Upper lobe of left lung (tissue), 6 donors: ENCODE measurements at regions not wholly inside any gene's neighbourhood (a gene's known extent, or its start where the extent isn't known, plus 50 kb on each side); places are given as distances from the start of the nearest gene placed in this dataset.

Experiments
- ATAC-seq, 2 donors: fragments of 200-7000 bp; cut with Tn5 transposase; one replicate each; pipeline ENCODE4 v1.9.1; 2022; ENCODE audit warnings: mild to moderate bottlenecking in 2 of 2, moderate library complexity in 2 of 2; ENCODE audit not compliant: low FRiP score in 2 of 2
- DNase-seq, 2 donors: peaks; one replicate each; pipeline ENCODE4 v3.0.0-alpha.2; 2019 to 2020
- H3K27ac ChIP-seq, 4 donors: fragments of 200-600 bp; sonication (generic); one replicate each; pipeline ENCODE4 v1.5.1; 2016 to 2019
- H3K27me3 ChIP-seq, 4 donors: fragments of 200-600 bp; sonication (generic); one replicate each; pipeline ENCODE4 v1.5.1; 2017 to 2019
- H3K36me3 ChIP-seq, 4 donors: fragments of 200-600 bp; sonication (generic); one replicate each; pipeline ENCODE4 v1.5.1; 2016 to 2019
- H3K4me1 ChIP-seq, 4 donors: fragments of 200-600 bp; sonication (generic); one replicate each; pipeline ENCODE4 v1.5.1; 2018 to 2019
- H3K4me3 ChIP-seq, 4 donors: fragments of 200-600 bp; sonication (generic); one replicate each; pipeline ENCODE4 v1.5.1; 2017 to 2019; ENCODE audit warnings: mild to moderate bottlenecking in 2 of 4, moderate library complexity in 1 of 4
- H3K9me3 ChIP-seq, 4 donors: fragments of 200-600 bp; sonication (generic); one replicate each; pipeline ENCODE4 v1.5.1; 2018 to 2019
- EP300 ChIP-seq, 4 donors: sonication (generic); formaldehyde crosslinking; IDR thresholded peaks; one replicate each; pipeline ENCODE4 v1.5.1; 2017; ENCODE audit warnings: antibody characterized with exemption in 4 of 4, control low read depth in 2 of 4
- POLR2A ChIP-seq, 4 donors: fragments of 450-650 bp; IDR thresholded peaks; one replicate each; pipeline ENCODE4 v1.5.1; 2016 to 2017; ENCODE audit warnings: antibody characterized with exemption in 4 of 4, mild to moderate bottlenecking in 2 of 4
- POLR2AphosphoS5 ChIP-seq, 2 donors: sonication (generic); formaldehyde crosslinking; IDR thresholded peaks; one replicate each; pipeline ENCODE4 v1.5.1; 2017; ENCODE audit warnings: antibody characterized with exemption in 2 of 2
- WGBS, 2 donors: methylation state at CpG; one replicate each; pipeline ENCODE4 v1.1.5; 2017 to 2018; 5-methylcytosine and 5-hydroxymethylcytosine counted together
- TF ChIP-seq, protein P1 (sequence below), 6 experiments: fragments of 450-650 bp in 4 of 6; fragments of 200-600 bp in 2 of 6; sonication (generic) in 2 of 6; IDR thresholded peaks; one replicate each; pipeline ENCODE4 v1.5.1; 2016 to 2019; ENCODE audit warnings: antibody characterized with exemption in 6 of 6
- donor health status: DM: no; HTN: no; CAD: no; lungs with moderate emphysema.
- donor health status: DM: no; HTN: yes; CAD: no; lungs with severe emphysema.

DNA sequence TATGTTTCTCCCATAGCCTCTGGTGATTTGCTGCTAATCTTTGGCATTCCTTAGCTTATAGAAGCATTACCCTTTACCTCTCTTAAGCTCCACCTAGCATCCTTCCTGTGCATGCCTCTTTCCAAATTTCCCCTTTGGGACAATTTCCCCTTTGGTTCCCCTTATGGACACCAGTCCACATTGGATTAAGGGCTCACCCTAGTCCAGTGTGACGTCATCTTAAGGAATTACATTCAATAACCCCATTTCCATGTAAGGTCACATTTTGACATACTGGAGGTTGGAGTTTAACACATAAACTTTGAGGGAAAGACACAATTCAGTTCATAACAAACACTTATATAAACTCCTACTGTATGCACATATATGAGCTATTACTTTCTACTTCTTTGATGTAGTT, 916.6 kb downstream of the SLC4A3 start:
- Histone ChIP-seq H3K9me3 (peaks cover 0 to 12% (median 0%) of the 10 kb centered on the region in 4 donors), H3K4me1 (no peaks in the 10 kb centered on the region), H3K27me3 (no peaks in the 10 kb centered on the region), H3K27ac (no peak overlapping the region), H3K36me3 (no peaks in the 10 kb centered on the region), H3K4me3 (no peak overlapping the region)
- ATAC-seq, result no peak
- 57 to 62% methylated on average over 1 of the region's 1 CpG for WGBS, 2 donors
- no peak for DNase-seq
- TF ChIP-seq, protein P1, sequence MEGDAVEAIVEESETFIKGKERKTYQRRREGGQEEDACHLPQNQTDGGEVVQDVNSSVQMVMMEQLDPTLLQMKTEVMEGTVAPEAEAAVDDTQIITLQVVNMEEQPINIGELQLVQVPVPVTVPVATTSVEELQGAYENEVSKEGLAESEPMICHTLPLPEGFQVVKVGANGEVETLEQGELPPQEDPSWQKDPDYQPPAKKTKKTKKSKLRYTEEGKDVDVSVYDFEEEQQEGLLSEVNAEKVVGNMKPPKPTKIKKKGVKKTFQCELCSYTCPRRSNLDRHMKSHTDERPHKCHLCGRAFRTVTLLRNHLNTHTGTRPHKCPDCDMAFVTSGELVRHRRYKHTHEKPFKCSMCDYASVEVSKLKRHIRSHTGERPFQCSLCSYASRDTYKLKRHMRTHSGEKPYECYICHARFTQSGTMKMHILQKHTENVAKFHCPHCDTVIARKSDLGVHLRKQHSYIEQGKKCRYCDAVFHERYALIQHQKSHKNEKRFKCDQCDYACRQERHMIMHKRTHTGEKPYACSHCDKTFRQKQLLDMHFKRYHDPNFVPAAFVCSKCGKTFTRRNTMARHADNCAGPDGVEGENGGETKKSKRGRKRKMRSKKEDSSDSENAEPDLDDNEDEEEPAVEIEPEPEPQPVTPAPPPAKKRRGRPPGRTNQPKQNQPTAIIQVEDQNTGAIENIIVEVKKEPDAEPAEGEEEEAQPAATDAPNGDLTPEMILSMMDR (IDR thresholded peaks at IDR 0.05), result no peak
- TF ChIP-seq POLR2A (IDR thresholded peaks at IDR 0.05), result no peak
- TF ChIP-seq POLR2AphosphoS5 (IDR thresholded peaks at IDR 0.05), result no peak
- TF ChIP-seq EP300 (IDR thresholded peaks at IDR 0.05), result no peak

DNA sequence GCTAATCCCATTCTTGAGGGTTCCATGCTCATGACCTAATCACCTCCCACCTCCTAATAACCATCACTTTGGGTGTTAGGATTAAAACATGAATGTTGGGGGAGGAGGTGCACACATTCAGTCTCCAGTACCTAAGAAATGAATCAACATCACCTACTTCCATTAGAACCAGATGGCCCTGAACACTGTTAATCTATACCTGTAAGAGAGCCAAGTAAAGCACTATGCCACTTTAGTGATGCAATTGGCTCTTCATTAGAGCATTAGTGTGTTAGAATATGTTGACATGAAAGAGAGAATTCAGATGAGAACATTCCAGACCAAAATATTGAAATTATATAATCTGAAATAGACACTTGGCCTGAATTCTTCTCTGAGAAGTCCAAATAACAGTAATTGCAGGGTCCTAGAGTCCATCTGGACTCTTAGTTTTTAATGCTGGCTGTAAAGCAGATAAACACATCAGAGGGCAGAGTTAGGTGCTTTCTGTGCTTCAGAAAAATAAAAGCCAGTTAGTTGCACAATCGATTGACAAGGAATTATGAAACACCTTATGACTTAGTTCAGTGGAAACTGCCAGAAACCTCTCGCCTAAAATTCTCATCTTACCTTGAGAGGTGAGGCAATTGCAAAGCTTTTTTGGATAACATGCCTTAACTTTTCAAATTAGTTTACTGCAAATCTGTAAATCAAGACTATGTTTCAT, 923.7 kb downstream of the SLC4A3 start:
- H3K36me3 ChIP-seq, result no peaks in the 10 kb centered on the region
- ATAC-seq (no peak), DNase-seq (no peak)
- H3K27me3 ChIP-seq, result no peaks in the 10 kb centered on the region
- no peak overlapping the region for H3K4me3 ChIP-seq
- TF ChIP-seq POLR2A (IDR thresholded peaks at IDR 0.05), result no peak
- TF ChIP-seq EP300 (IDR thresholded peaks at IDR 0.05), result no peak
- no peak for TF ChIP-seq POLR2AphosphoS5 (IDR thresholded peaks at IDR 0.05)
- H3K9me3 ChIP-seq, result no peaks in the 10 kb centered on the region
- no peak overlapping the region for H3K27ac ChIP-seq
- WGBS, 2 donors, result 60 to 65% methylated on average over 2 of the region's 2 CpGs
- H3K4me1 ChIP-seq, result no peaks in the 10 kb centered on the region

DNA sequence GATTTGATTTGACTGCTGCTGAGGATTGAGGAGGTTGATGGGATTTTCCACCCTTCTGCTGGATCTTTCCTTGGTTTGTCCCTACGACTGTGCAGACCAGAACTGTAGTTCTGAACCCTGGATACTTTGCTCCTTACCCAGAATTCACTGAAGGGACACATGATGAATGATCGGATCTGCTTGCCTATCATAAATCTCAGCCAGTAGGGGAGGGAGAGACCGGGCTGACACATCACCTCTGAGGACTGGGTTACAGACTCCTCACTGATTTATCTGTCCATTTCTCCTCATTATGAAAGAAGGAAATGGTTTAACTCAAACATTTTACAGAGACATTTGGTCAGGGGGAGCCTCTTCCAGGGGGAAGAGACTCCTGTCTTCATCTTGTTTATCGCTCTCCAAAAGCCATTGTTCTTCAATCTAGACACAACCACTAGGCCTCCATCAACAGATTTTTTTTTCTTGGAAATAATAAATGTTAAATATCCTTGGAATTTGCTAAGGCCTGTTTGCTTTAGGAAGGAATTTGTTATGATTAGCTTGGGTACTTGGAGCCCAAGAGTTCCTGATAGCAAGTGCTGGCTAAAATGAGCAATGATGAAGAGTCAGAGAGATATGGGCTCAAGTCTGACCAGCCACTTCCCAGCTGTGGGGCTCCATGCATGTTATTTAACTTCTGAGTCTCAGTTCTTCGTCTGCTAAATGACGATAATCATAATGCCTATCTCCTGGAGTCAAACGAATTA, 925.5 kb downstream of the SLC4A3 start:
- H3K4me3 ChIP-seq, result no peak overlapping the region
- H3K36me3 ChIP-seq, result no peaks in the 10 kb centered on the region
- no peaks in the 10 kb centered on the region for H3K27me3 ChIP-seq
- 61 to 69% methylated on average over 7 of the region's 7 CpGs for WGBS, 2 donors
- H3K27ac ChIP-seq, result no peak overlapping the region
- H3K4me1 ChIP-seq, result no peaks in the 10 kb centered on the region
- no peak for TF ChIP-seq POLR2A (IDR thresholded peaks at IDR 0.05)
- TF ChIP-seq, protein P1 (IDR thresholded peaks at IDR 0.05), result no peak
- no peak for TF ChIP-seq EP300 (IDR thresholded peaks at IDR 0.05)
- TF ChIP-seq POLR2AphosphoS5 (IDR thresholded peaks at IDR 0.05), result no peak
- ATAC-seq, result no peak
- DNase-seq, result no peak
- H3K9me3 ChIP-seq, result no peaks in the 10 kb centered on the region

DNA sequence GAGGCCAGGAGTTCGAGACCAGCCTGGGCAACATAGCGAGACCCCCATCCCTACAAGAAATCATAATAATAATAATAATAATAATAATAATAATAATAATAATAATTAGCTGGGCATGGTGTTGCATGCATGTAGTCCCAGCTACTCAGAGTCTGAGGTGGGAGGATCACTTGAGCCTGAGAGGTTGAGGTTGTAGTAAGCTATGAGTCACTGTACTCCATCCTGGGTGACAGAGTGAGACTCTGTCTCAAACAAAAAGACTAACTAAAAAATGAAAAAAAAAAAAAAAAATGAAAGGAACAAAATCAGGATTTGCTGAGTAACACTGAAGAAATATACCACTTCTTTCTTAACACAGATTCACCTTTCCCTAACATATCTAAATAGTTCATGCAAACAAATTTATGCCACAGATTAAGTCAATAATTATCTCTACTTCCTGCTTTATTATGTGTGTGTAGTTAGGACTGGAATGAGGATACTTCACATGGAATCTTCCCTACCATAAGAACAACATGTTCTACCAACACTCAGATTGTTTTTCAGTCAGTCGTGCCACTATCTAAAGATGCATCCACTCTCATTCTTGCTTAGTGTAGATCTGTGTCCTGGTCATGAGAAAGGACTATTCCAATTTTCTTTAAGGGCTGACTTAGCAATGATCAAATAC, 928.7 kb downstream of the SLC4A3 start:
- Histone ChIP-seq H3K4me3 (no peak overlapping the region), H3K9me3 (no peaks in the 10 kb centered on the region), H3K27me3 (no peaks in the 10 kb centered on the region), H3K4me1 (no peaks in the 10 kb centered on the region), H3K27ac (no peak overlapping the region), H3K36me3 (no peaks in the 10 kb centered on the region)
- no peak for DNase-seq
- no peak for TF ChIP-seq EP300 (IDR thresholded peaks at IDR 0.05)
- no peak for ATAC-seq
- WGBS, 2 donors, result 76 to 84% methylated on average over 3 of the region's 3 CpGs

DNA sequence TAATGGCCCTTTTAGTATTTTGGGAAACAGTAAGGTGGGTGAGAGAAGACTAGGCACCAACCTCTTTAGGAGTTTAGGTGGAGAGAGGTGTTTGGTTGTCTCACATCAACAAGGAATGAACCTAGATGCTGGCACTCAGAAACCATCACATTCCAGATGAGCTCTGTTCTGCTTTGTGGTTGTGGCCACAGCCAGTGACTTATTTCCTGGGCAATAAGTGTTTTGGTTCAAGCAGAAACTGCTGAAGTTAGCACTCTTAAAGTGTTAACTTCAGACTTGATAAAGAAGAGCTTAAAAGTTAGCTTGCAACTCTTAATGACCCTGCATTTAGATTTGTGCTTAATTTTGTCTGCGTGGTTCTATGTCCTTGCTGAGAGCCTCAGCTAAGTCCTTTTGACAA, 929.2 kb downstream of the SLC4A3 start:
- H3K4me3 ChIP-seq, result no peak overlapping the region
- H3K27me3 ChIP-seq, result no peaks in the 10 kb centered on the region
- no peaks in the 10 kb centered on the region for H3K9me3 ChIP-seq
- no peaks in the 10 kb centered on the region for H3K36me3 ChIP-seq
- no peaks in the 10 kb centered on the region for H3K4me1 ChIP-seq
- no peak overlapping the region for H3K27ac ChIP-seq
- TF ChIP-seq, protein P1 (IDR thresholded peaks at IDR 0.05), result no peak
- TF ChIP-seq EP300 (IDR thresholded peaks at IDR 0.05) (no peak), POLR2A (IDR thresholded peaks at IDR 0.05) (no peak), POLR2AphosphoS5 (IDR thresholded peaks at IDR 0.05) (no peak)
- no peak for ATAC-seq
- DNase-seq, result no peak
- WGBS, 2 donors, result 58 to 60% methylated on average over 1 of the region's 1 CpG
